NCI-H1694 treated with DMSO at 0.1 percent for 48 hours (cell line): ENCODE measurements at regions not wholly inside any gene's neighbourhood (a gene's known extent, or its start where the extent isn't known, plus 50 kb on each side); places are given as distances from the start of the nearest gene placed in this dataset.

Experiments used
- DNase-seq: peaks from one replicate; lab custom pipeline; 2025; lab: John Stamatoyannopoulos, UW

DNA sequence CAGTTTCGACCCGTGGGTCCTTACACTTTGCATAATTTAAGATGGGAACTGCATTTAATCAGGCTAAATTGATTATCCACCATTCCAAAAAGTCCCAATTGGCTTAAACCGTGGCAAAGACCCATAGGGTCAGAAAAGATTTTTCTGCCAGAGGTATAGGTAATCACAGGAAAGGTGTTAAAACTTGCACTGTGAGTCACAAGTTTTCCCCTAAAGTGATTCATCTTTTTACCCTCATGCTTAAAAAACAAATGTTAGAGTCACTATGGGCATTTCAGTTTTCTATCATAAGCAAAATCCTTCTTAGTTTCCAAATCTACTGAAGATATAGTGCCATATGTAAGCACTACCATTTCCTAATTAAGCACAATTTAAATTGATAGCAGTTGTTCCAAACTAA is 1079.8 kb downstream of the ADGRL2 start:
- DNase-seq: no peak

DNA sequence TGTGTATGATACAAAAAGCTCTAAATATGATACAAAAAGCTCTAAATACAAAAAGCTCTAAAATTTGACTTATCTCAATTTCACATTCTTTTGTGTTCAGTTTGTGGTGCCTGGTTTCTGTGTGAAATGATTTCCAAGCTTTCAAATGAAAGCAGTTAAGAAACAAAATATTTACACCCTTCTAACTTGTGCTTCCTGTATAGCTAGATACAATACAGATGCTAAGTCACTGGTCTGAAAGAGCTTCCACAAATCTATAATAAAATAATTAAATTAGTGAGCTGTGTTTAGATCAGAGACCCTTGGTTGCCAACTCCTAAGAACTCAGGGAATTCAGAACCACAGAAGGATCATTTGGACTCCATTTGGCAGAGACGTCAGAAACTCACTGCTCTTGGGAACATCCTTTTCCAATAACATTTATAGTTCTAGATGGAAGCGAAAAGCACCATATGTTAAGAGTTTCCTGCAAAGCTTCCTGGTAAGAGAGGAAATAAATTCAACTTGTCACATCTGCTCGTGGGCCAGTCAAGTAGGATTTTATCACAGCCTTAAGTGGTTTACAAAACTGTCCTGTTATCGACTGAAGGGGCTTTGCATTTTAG is 1079.1 kb downstream of the ADGRL2 start:
- DNase-seq: no peak

DNA sequence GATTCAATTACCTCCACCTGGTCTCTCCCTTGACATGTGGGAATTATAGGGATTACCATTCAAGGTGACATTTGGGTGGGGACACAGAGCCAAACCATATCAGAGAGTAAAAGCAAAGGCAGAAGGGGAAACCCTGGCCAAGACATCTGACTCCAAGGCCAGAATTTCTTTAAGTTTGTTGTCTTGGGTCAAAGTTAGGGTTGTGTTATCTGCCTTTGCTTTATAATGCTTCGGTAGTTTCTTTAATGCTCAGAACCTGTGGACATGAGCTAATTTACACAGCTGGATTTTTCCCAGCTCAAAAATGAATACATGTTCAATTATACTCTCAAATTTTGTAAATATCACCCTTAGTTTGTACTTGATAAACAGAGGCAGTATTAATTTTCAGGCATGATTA is 1074.4 kb downstream of the ADGRL2 start:
- no peak for DNase-seq

DNA sequence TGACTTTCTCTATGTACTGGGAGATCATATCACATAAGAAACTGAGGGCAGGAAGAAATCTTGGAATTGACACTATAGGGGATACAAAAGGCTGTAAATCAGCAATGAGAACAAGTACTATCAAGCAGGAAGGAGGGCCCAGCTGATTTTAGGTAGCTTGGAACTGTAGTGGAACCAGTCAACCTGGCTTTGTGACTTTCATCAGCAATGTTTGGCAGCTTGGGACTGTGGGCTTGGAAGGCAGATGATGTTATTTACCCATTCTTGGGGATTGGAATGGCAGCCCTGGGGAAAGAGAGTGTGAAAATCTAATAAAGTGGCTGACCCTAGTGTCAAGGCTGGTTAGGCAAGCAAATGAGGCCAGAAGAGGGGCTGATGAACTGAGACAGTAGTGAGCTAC is 1073.3 kb downstream of the ADGRL2 start:
- DNase-seq: no peak

DNA sequence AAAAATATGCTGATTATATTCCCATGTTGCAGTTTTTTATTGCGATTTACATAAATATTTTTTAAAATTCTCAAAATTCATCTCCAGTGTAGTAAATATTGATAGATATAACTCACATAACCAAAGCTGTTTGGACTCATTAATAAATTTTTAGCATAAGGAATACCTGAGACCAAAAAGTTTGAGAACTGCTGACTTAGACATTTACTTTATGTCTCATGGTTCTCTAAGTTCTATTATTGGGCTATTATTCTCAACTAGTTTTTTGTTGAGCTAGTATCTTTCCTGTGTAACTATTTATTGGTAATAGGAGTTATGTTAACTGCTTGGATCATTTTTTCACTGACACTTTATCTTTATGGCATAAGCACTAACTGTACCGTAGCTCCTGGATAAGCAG is 1069.6 kb downstream of the ADGRL2 start:
- no peak for DNase-seq

DNA sequence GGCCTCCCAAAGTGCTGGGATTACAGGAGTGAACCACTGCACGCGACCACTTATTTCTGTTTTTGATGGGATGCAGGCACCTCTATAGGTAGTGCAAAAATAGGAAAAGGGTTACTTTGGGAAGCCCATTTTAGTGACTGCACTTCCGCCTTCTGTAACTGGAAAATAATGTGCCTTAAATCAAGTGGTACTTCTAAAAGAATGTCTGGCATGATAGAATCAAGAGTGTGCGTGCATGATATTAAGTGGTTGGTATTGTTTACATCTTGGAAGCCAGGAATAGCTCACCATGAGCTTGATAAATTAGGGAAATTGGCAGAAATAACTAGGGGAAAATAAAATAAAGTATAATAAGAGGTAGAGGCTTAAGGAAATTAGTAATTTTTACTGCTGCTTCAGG is 1067.0 kb downstream of the ADGRL2 start:
- DNase-seq: no peak

DNA sequence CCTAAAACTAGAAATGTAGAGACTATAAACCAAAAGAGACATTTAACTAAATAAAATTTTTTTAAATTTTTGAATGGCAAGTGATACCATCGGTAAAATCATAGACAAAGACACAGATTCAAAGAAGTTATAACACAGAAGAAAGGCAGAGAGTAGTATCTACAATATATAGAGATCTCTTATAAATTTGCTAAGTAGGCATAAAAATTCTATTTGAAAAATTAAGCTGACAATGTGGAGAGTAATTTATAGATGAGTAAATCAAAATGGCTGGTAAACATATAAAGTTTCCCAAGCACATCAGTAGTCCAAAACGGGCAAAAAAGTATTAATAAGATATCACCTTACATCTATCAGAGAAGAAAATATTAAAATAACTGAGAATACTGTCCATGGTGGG is 1061.0 kb downstream of the ADGRL2 start:
- DNase-seq: no peak

DNA sequence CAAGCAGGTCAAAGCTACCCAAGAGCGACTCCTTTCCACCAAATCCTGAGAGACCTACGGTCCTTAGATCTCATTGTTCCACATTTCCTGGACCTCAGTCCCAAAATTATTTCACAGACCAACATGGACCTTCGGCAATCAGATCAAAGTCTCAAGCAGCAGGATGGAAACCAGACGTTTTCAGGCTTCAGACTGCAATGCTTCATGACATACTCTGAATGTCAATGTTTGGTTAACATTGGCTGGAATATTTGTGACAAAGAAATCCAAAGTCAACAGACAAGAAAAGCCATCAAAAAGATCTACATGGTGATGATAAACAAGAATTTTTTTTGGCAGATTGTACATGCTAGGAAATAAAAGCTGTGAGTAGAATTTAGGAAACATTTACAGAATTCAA is 1057.3 kb downstream of the ADGRL2 start:
- no peak for DNase-seq

DNA sequence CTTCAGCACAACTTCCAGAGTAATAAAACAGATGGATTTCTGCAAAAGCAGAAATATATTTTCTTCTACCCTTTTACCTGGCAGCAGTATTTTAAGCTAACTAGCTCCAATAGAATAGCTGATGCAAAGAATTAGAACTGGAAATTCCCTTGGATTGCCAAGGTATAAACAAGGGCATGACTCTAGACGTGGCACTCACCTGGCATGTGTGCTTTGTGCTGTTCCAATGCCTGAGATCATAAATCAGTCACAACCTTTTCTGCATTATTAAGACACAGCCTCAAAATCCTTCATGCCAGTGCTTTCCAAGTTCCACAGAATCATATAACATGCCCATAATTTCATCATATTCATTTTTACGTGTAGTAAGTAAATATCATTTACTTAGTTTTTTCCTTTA is 1048.7 kb downstream of the ADGRL2 start:
- DNase-seq: no peak

DNA sequence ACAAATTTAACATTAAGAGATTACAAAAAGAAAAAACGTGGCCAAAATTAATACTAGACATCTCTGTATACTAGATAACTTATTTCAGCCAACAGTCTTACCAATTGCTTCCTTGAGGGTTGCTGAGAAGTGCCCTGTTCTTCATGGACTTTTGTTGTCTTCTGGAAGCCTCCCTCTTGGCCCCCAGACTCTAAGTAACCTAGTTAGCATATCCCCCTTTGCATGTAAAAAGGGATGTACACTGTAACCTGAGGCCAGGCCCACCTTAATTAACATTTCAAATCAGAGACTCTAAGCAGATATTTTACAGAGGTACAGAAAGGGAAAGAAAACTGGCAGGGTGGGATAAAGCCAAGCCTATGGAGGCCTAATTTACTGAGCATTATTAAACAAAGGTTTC is 1047.3 kb downstream of the ADGRL2 start:
- DNase-seq: no peak

DNA sequence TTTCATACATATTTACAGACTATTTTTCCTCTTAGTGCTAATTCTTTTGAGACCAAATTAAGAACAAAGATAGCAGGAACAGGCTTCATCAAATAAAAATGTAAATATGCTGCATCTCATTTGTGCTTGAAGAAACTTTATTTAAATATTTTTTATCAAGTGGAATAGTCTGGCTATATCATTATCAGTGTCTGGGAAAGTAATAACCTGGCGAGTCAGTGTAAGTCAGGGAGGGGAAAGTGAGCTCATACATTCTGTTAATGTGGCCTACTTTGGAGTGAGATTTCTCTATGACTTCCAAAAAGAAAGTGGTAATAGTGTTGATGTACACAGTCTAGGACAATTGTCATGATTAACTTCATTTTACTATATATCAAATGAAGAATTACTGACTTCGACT is 1045.1 kb downstream of the ADGRL2 start:
- DNase-seq: no peak

DNA sequence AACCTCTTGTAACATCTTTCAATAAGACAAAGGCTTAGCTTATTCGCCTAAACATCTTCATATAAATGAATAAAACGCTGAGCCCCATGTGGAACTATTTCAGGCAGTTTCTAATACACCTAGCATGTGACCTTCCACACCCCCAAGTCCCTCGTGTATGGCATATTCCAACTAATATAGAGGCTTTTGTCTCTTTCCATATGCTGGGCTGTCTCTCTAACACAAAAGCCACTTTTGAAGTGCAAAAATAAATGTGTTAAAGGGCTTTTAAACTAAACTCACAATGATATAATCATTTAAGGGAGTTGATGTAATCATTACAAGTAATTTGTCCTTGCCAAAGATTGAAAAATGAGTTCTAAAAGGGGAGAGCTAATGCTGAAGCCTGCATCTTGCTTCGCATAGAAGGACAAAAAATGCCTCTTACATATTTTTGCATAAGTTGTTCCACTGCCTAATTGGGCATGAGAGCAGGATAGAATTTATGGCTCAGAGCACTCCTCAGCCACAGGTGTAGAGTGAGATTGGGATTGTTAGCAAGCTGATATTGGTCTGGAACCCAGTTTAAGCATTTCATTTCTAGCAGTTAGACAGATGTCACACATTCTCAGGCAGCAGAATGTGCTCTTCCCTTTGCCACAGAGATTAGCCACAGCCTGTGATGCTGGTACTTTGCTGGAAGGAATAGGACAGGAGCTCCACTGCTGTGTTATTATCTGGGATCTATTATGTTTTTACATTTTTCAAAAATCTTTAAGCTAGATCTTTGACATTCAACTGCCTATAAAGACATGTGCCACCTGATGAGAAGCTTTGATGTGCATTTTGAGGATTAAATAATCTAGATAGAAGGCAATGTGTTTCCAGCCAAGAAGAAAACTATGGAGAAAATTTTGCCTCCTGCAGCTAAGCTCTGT is 1044.4 kb downstream of the ADGRL2 start:
- peak; percentile 14 for DNase-seq

DNA sequence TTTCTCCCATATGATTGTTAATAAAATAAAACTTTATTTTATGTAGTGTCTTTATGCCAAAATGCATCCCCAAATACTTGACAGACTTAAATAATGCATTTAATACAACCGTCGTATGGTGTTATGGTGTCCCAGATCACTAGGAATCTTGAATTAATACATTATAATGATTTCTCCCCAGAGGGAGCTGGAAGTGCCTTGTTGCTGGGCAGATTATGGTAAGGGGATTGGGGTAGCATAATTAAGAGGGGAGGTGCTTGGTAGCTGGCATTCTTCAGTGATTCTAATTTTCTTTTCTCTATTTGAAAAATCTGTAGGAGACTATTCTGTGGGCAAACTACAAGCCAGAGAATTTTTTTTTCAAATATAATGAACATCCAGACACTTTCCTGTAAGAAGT is 1043.7 kb downstream of the ADGRL2 start:
- no peak for DNase-seq

DNA sequence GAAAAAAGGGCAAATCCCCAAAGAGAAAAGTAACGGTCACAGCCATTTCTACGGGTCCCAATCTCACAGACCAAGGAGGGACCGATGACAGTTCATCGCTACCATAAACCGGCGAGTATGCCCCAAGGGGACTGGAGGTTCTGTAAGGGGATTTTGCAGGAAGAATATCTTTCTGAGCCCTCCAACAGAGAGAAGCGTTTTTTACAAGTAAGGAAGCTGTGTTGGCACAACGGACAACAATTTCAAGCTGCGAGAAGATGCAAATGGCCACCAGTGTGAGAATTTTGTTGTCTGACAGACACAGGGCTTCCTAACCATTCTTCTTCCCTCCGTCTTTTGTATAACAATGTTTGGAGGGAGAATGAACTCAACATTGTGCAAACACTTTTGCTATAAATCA is 1043.1 kb downstream of the ADGRL2 start:
- no peak for DNase-seq

DNA sequence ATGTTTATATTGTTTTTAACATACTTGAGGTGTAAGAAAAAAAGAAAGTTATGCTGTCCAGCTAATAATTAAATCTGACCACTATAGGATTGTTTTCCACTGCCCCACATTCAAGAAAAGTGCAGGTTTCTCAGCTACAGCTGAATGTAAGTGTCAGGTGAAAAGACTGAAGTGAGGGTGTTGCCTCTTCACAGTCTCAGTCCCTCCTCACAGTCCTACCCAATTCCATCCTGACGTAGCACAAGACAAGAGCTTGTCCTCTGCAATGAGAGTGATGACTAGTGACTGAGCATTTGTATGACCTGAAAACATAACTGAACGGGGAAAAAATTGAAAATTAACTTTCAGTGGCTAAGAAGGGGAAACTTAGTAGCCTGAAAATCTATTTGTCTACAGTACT is 1039.5 kb downstream of the ADGRL2 start:
- no peak for DNase-seq

DNA sequence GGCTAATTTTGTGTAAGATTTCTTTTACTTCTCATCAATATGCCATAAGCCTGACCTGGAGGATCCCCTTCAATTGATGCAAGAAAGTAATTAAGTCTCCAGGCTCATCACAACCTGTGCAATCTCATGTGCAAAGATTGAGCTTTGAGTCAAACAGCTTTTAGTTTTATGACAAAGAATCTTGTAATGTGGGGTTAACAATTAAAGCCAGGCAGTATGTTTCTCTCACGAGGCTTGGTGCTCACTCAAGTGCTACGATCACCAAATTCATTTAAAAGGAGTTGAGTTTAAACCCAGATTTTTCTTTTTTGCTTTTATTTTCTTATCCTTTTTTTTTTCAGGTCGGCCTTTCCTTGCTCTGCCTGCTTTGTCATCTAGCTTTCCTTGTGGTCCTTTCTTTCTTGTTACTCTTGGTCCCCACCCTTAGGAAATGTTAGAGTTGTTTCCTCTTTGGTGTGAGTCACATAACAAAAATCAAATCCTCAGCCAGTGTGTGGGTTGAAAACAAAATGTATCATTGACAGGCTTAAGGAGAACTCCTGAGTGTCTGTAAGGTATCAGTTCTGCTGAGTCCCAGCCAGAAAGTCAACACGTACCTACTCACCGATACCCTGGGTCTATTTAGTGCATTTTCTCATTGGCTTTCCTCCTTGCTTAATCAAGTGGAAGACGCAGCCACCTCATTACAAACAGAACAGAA is 1037.2 kb downstream of the ADGRL2 start:
- DNase-seq: no peak

DNA sequence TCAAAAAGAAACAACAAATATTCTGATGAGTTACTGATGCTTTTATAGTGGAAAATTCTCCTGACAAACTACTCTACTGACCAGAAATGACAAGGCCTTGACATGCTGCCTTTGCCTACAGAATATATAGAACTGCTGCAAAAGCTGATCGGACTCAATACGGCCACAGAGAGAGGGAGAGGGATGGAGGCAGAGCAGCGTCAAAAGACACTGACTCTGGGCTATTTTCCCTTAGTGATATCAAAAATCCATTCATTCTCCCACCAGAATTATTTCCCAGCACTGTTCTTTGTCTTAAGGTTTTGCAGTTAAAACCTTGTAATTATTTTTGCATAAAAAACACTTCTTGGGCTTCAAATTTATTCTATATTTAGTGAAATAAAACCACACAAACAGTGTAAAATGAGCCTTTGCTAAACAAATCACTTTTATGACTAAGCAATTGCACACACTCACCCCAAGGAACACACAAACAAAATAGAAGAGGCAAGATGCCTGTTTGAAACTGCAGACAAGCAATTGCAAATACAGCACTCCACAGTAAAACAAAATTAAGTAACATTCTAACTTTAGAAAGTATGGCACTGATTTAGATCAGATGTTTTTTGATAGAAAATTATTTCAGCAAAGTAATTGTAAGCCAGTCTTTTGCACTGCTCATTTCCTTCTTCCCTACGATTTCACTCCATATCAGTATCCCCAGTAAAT is 1036.4 kb downstream of the ADGRL2 start:
- no peak for DNase-seq

DNA sequence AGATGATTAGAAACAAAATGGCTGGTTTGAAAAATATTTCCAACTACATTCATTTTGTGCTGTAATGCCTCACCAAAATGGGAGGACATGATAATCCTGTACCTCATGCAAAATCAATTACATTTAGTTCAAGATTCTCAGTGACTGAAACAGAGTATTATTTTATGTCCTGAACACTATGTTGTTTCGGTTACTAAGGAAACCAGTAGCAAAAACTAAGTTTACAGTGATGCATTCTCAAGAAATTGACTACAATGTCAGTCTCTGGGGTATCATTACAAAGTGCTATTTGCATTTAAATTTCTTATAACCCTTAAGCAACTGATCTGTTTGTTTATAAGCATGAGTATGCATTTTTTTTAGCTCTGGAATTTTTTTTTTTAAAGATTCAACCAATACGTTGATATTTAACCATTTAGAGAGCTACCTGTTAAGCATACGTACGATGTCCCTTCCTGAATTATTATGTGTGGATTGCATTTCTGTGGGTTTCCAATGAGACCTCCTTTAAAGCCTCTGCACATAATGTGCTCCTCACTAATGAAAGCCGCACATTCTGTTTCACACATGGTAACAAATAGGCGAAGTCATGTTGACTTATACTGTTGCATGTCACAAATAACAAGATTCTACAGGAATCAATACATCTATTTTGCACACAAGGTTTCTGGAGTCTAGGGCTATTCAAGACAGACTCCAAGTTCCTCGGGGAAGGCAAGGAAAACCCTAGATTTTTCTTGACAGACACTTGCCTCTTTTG is 1035.7 kb downstream of the ADGRL2 start:
- DNase-seq: no peak

DNA sequence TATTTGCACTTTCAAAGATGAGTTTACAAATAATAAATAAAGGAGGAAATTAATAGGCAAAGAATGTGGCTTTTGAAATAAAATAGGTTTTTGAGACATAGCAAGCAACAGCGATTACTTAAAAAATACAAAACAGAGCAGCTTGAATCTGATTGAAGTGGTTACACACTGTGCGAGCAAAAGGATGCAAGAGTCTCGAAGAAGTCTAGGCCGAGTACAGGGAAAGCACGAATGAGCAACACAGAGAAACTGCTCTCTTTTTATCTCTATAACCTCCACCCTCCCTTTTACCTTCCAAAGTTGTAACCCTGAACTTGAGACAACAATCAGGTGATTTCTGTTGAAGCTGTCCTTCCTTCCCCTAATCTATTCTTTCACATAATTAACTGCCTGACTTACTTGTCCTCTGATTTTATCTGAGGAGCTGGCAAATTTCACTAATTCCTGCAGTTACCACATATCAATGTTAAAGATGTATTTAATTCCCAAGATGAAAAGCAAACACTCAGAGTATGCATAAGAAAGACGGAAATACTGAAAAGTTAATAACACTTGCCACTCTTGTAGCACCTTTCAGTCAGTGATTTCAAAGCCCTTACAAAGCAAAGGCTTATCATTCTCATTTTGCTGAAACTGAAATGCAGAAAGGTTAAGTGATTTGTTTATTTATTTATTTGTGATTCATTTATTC is 1030.1 kb downstream of the ADGRL2 start:
- no peak for DNase-seq

DNA sequence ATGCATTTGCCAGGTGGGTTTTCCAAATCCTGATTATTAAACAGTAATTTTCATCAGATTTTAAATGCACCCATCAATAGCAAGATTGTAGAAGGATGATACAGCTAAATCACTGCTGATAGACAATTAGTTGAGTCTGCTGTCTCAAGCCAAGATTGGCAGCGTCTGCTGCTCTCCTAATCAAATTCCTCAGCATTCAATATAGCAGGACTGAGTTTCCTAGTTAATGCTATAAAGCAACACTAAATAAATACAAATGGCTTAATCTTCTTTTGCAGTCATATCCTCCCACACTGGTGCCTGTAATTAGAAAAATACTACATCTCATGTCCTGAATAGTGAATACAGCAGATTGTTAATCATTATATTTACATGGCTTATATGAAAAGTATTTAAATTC is 1028.8 kb downstream of the ADGRL2 start:
- no peak for DNase-seq

DNA sequence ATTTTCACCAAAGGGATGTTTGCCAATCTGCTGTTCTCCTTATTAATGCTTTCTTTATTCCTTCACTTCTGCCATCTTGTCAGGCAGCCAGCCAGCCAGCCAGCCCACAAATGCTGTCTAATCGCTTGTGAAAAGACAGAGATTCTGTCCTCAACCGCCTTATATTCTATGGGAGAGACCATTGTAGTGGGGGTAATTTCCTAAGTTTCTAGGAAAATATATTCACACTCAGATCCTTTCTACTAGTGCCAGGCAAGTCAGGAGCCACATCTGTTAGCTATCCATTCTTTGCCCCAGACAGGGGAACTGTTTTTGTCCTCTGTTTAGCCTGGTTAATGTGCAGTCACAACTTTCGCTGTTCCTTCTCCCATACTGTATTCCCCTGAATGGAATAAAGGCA is 1023.1 kb downstream of the ADGRL2 start:
- no peak for DNase-seq
